GM19043 (cell line): ENCODE measurements at regions not wholly inside any gene's neighbourhood (a gene's known extent, or its start where the extent isn't known, plus 50 kb on each side); places are given as distances from the start of the nearest gene placed in this dataset.

Experiments used
- ATAC-seq: cut with Tn5 transposase; IDR thresholded peaks from one replicate; pipeline ENCODE4 v1.9.1; 2021; ENCODE audit warnings: low read depth; ENCODE audit not compliant: unreplicated experiment

DNA sequence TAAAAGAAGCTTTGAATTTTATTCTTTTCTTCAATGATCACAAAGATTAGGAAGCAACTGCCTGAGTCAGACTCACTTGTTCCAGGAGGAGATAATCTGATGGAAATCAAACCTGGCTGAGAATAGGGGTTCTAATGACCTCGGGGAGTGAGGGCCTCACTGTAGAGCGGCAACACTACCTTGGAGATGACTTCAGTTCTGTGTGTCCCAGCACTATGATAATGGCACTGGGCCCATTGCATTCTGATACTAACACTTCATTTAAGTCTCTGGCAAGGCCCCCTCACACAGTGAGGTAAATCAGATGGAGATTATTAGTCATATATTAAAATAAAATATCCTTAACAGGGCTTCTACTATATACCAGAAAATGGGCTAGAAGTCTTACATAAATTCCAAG lies 233.3 kb upstream of the EGLN3 start:
- ATAC-seq: no peak

GRCh38 chr14:34183478-34183877 lies 232.6 kb upstream of the EGLN3 start:
- ATAC-seq: no peak

DNA sequence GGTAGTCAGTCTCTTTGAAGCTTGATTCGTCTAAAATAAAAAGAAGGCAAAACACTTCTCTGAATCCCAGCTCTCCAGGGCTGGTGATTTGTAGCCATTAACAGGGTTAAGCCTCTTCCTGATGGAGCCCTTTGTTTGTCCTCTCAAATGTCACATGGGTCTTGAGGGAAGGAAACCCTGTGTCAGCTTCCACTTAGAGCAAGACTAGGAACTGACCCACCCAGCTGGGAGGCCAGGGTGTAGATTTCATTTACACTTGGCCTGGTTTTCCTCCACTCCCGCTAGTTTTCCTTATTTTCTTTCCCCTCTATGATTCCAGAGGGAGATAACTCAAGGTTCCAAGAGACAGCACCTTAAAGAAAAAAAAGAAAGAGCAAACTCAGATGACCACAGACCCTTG lies 230.5 kb upstream of the EGLN3 start:
- no peak for ATAC-seq

GRCh38 chr14:34180869-34181268 lies 230.0 kb upstream of the EGLN3 start:
- no peak for ATAC-seq

DNA sequence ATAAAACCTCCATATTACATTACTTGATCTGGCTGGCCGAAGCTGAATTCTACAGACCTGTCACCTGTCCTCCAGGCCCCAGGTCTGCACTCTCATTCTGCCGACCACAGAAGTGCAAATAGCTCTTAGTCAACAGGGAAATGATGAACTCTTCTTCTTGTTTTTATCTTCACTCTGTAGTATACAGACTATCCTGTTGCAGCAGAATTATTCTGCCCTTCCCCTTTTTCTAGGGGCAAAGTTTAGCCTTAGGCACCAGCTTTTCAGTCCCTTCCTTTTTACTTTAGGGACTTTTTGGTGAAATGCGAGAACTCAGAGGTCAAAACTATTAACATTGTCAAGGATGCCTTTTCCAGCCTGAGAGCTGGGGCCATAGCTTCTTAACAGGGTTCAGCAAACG lies 229.6 kb upstream of the EGLN3 start:
- ATAC-seq: no peak

DNA sequence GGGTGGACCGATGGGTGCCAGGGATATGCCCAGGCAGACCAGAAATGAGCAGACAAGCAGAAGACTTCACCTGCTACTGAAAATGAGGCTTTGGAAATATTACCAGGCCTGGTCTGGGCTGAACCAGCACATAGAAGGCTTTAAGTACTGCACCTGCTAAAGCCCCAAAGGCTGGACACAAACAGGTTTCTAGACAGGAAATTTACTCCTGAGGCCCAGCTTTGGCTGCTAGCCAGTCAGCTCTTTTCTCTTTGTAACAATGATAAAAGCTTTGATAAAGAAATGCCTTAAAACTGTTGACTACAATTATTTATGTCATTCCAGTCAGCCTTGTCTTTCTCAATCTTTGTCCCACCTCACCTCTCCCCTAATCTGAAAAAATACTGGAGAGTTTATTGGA lies 228.9 kb upstream of the EGLN3 start:
- ATAC-seq: no peak

DNA sequence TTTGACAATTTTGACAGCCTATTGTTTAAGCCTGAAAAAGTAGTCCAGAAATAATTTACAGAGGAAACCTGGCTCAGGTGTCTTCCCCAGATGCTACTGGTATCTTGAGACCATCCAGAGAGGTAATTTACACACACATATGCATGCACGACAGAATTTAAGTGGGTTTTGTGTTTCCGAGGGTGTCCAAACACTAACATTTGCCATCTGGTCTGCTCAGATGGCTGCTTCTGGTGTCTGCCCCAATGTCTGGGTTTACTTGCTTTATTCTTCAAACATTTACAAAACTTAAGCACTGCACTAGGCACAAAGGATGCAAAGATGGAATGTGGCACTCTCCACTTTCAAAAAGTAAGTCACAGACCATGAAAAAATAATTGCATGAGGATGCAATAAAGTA lies 226.6 kb upstream of the EGLN3 start:
- no peak for ATAC-seq

DNA sequence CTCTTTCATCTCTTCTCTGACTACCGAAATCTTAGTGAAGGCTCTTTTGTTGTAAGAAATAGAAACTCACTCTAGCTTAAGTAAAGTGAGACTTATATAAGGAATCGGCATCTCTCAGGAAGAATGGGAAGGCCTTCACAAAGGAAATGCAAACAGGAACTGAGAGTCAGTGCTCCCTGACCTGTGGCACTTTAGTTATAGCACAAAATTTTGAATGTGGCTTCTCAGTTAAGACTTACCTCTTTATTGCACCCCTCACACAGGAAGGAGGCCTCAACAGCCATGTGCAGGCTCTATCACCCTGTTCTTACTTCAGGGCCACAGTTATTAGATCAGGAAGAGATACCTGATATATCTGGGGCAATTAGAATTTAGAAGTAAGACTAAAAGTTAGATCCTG lies 224.7 kb upstream of the EGLN3 start:
- peak; percentile 79 for ATAC-seq

DNA sequence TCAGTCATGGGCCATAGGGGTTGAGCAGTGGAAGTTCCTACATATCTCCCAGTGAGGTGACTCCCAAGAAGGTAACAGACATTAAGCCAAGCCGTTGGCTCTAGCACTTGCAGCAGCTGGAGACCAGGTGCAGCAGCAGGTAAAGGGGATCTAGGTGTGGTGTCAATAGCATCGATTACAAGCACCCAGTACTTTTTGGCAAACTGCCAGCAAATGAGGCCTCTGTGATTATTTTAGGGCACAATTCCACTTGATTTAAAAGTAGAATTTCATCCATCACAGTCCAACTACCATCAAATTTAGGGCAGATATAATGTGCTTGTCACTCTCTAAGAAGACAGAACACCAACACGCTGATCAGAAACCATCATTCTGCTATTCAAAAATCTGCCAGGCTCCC lies 224.1 kb upstream of the EGLN3 start:
- no peak for ATAC-seq

DNA sequence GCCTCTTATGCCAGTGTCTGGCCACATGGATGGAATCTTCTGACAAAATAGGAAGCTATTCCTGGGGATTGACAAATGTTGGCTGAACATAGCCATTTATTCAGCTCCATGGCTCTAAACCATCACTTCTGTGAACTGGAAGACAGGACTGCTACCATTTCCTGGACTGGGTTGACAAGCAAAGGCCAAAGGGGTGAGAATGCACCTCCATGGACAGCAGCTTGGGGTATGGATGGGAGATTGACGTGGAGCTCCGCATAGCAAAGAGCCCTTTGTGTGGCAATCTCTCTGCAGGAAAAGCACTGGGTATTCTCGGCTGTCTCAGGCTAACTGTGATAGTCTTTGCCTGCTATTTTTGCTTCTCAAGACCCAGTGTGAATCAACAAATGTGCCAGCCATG lies 223.0 kb upstream of the EGLN3 start:
- no peak for ATAC-seq

DNA sequence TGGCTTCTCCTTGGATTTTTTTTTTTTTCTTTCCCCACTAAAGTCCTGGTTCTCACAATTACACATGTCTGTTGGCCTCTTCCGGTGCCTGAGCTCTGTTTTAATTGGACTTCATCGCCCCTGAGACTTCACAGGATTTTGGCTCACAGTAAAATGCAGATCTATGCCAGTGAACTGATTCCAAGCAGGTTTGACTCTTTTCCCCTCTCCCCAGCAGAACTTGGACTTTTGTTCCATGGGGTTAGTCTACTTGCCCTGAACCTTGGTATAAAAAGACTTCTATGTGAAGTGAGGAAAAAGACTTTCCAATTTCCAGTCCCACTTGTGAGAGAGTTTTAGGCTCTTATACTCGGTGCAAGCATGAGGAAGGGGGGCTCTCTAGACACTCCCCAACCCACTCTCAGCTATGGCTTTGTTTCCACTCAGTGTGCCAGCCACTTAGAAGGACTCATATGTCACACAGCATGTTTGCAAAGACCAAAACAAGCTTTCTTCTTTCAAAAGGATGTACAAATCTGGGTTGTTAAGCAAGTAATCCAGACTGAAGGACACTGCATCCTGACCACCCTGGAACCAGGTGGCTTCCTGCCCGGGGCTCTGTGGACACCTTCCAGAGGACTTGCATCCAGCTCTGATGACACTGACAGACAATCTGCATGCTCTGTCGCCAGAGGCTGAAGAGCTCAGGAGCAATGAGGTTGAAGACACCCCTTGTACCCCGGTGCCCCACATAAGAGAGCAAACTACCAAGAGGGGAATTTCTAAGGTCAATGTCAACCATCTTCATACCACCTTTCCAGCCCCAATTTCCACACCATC lies 221.9 kb upstream of the EGLN3 start:
- ATAC-seq: no peak

GRCh38 chr14:34172173-34172451 lies 221.2 kb upstream of the EGLN3 start:
- no peak for ATAC-seq

GRCh38 chr14:34171431-34172172 lies 220.7 kb upstream of the EGLN3 start:
- no peak for ATAC-seq

GRCh38 chr14:34170882-34171281 lies 220.0 kb upstream of the EGLN3 start:
- ATAC-seq: no peak

DNA sequence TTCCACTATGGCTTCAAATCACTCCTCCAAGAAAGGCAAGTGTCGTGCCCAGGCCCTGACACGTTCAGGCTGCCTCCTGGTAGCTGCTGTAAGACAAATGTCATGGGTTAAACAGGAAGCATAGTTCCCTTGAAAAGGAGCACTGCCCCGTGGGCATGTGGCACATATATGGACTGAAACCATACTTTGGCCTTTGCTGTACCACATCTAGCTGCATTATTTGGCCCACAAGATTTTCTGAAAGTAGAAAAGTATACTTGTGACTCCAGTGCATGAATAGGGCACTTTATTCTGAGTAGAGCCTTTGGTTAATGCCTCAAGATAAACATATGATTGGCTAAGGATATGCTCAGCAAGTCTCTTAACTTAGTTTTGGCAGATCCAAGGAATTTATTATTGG lies 218.7 kb upstream of the EGLN3 start:
- no peak for ATAC-seq

DNA sequence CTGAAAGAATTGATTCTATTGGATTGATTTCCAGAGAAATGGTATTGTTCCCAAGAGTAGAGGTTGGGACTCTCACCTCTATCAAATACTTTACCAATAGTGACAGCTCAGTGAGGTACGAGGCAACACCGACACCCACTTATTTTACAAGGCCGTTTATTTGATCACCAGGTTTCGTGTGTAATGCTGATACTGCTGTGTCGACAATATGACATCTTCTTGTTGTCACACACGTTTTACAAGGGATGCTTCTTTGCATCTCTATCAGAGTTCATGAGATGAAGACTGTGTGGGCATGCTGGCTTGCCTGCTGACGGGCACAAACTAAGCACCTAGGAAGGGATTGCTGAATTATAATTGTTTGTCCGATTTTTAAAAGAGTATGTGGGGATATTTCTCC lies 217.8 kb upstream of the EGLN3 start:
- ATAC-seq: no peak

DNA sequence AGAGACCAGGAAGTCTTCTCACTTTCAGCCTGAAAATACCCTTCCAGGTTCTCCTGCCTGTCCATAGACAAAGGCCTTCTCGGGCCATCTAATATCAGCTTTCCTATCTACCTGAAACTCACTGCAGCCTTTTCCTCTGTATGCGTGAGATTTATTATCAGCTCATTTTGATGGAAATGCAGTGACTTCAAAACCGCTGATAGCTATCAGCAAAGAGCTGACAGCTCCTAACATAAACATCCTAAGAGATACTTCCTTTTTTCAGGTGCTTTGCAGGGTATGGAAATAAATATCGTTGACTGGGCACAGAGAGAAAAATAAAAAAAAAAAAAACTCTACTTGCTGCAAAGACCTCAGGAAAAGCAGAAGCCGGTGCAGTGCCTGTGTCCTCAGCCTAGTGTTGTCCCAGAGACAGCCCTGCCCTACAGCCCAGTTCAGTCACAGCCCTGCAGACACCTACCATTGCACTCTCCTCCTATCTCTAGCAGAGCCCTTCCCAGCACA lies 215.0 kb upstream of the EGLN3 start:
- no peak for ATAC-seq

DNA sequence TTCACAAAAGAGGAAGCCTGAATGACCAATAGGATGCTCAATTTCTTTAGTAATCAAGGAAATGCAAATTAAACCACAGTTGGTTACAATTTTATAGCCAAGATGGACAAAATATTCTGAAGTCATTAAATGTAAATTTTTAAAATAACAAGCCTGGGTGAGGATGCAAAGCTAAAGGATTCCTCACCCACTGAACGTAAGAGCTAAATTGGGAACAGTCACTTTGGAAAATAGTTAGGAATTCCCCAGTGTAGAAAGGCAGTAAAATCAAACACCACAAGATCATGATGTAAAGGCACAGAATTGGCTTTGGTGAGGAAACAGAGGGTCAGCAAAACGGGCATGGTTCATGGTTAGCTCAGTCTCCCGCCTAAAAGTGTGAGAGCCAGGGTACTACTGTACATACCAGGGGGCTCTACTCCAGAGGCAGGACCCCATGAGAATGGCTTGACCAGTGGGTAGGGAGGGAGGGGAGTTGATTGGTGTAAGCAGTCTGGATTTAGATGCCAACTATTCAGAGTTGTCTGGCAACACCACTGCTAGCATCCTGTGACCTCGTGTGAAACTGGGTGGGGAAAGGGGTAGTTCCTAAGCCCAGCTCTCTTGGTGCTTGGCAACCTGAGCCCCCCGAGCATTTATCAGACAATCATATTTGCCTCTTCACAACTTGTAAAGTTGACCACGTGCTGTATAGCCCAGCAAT lies 213.4 kb upstream of the EGLN3 start:
- no peak for ATAC-seq

- ATAC-seq: no peak
These were observed 210.6 kb upstream of the EGLN3 start for GRCh38 chr14:34161351-34162082.

DNA sequence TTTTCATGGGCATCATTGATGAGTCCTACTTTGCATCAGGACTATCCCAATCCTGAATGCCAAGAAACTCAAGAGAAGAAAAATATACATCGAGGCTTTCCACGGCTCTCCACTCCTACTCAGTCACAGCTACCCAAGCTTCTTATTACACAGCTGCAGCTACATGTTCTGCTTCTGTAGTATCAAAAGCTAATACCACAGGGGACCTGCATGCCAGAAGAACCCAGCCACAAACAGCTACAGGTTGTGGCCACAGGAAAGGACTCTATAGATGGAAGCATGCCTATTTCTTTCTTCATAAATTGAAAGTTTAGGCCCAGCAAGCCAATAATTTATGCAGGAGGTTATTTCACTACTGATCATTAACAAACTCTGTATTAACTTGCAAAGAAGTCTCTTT lies 209.7 kb upstream of the EGLN3 start:
- no peak for ATAC-seq

- no peak for ATAC-seq
These were observed 206.8 kb upstream of the EGLN3 start for GRCh38 chr14:34157651-34158050.
